ENCODE measurements at regions not wholly inside any gene's neighbourhood (a gene's known extent, or its start where the extent isn't known, plus 50 kb on each side); places are given as distances from the start of the nearest gene placed in this dataset.

GRCh38 chr16:49216593-49216992 lies 65.0 kb downstream of the CBLN1 start:
- ChIA-PET CTCF (no interaction called here), POLR2A (no interaction called here)
- Histone ChIP-seq H3K9me3 (ENCODE audit: control extremely low read depth in 1 of 5, control insufficient read depth in 4 of 5, insufficient read depth in 2 of 5, low read depth in 1 of 5, low read length in 4 of 5) (no peaks in the 10 kb centered on the region), H3K27me3 (replicated peaks in 2 of 5; ENCODE audit: control insufficient read depth in 4 of 5, insufficient read depth in 5 of 5, low read length in 4 of 5) (peaks cover 0 to 2% (median 0%) of the 10 kb centered on the region in 5 experiments), H3K36me3 (ENCODE audit: control insufficient read depth in 4 of 4, insufficient read depth in 4 of 4, low read length in 3 of 4) (no peaks in the 10 kb centered on the region), H3K27ac (ENCODE audit: insufficient read depth in 1 of 2, low read depth in 1 of 2, low read length in 2 of 2, poor library complexity in 1 of 2, severe bottlenecking in 2 of 2) (no peak overlapping the region), H3K4me1 (ENCODE audit: control extremely low read depth in 1 of 4, control insufficient read depth in 4 of 4, insufficient read depth in 4 of 4, low read length in 3 of 4) (no peaks in the 10 kb centered on the region), H3K4me3 (ENCODE audit: control insufficient read depth in 1 of 7, extremely low read depth in 1 of 7, insufficient read depth in 4 of 7, low read depth in 2 of 7, low read length in 6 of 7) (no peak overlapping the region)
- 44% methylated on average over 2 of the region's 3 CpGs for WGBS (ENCODE audit: insufficient coverage)
- no peak for DNase-seq

GRCh38 chr16:49213594-49213993 lies 68.0 kb downstream of the CBLN1 start:
- WGBS (ENCODE audit: insufficient coverage), result 65% methylated on average over 5 of the region's 5 CpGs

GRCh38 chr16:49204191-49204590 lies 77.4 kb downstream of the CBLN1 start:
- ChIA-PET POLR2A (no interaction called here), CTCF (no interaction called here)
- no peaks in the 10 kb centered on the region for H3K4me1 ChIP-seq (ENCODE audit: control extremely low read depth in 1 of 4, control insufficient read depth in 4 of 4, insufficient read depth in 4 of 4, low read length in 3 of 4)
- no peak overlapping the region for H3K27ac ChIP-seq (ENCODE audit: insufficient read depth in 1 of 2, low read depth in 1 of 2, low read length in 2 of 2, poor library complexity in 1 of 2, severe bottlenecking in 2 of 2)
- H3K27me3 ChIP-seq (replicated peaks in 2 of 5; ENCODE audit: control insufficient read depth in 4 of 5, insufficient read depth in 5 of 5, low read length in 4 of 5), result peaks cover 0 to 2% (median 0%) of the 10 kb centered on the region in 5 experiments
- no peak for DNase-seq
- WGBS (ENCODE audit: insufficient coverage), result 84% methylated on average over 3 of the region's 4 CpGs
- no peak overlapping the region for H3K4me3 ChIP-seq (ENCODE audit: control insufficient read depth in 1 of 7, extremely low read depth in 1 of 7, insufficient read depth in 4 of 7, low read depth in 2 of 7, low read length in 6 of 7)
- H3K36me3 ChIP-seq (ENCODE audit: control insufficient read depth in 4 of 4, insufficient read depth in 4 of 4, low read length in 3 of 4), result no peaks in the 10 kb centered on the region
- no peaks in the 10 kb centered on the region for H3K9me3 ChIP-seq (ENCODE audit: control extremely low read depth in 1 of 5, control insufficient read depth in 4 of 5, insufficient read depth in 2 of 5, low read depth in 1 of 5, low read length in 4 of 5)

More at GRCh38 chr16:49213594-49213993, 68.0 kb downstream of the CBLN1 start:
- DNase-seq, result no peak
- CTCF ChIA-PET, result no interaction called here
- no peak overlapping the region for H3K27ac ChIP-seq (ENCODE audit: insufficient read depth in 1 of 2, low read depth in 1 of 2, low read length in 2 of 2, poor library complexity in 1 of 2, severe bottlenecking in 2 of 2)
- no peak overlapping the region for H3K4me3 ChIP-seq (ENCODE audit: control insufficient read depth in 1 of 7, extremely low read depth in 1 of 7, insufficient read depth in 4 of 7, low read depth in 2 of 7, low read length in 6 of 7)
- H3K9me3 ChIP-seq (ENCODE audit: control extremely low read depth in 1 of 5, control insufficient read depth in 4 of 5, insufficient read depth in 2 of 5, low read depth in 1 of 5, low read length in 4 of 5), result no peaks in the 10 kb centered on the region
- POLR2A ChIA-PET, result no interaction called here
- H3K4me1 ChIP-seq (ENCODE audit: control extremely low read depth in 1 of 4, control insufficient read depth in 4 of 4, insufficient read depth in 4 of 4, low read length in 3 of 4), result no peaks in the 10 kb centered on the region
- peaks cover 0 to 2% (median 0%) of the 10 kb centered on the region in 5 experiments for H3K27me3 ChIP-seq (replicated peaks in 2 of 5; ENCODE audit: control insufficient read depth in 4 of 5, insufficient read depth in 5 of 5, low read length in 4 of 5)
- H3K36me3 ChIP-seq (ENCODE audit: control insufficient read depth in 4 of 4, insufficient read depth in 4 of 4, low read length in 3 of 4), result no peaks in the 10 kb centered on the region

- no peak overlapping the region for H3K27ac ChIP-seq (ENCODE audit: insufficient read depth in 1 of 2, low read depth in 1 of 2, low read length in 2 of 2, poor library complexity in 1 of 2, severe bottlenecking in 2 of 2)
- ChIA-PET POLR2A (no interaction called here), CTCF (no interaction called here)
- WGBS (ENCODE audit: insufficient coverage), result 33% methylated on average over 3 of the region's 3 CpGs
- no peak for DNase-seq
- H3K4me1 ChIP-seq (ENCODE audit: control extremely low read depth in 1 of 4, control insufficient read depth in 4 of 4, insufficient read depth in 4 of 4, low read length in 3 of 4), result no peaks in the 10 kb centered on the region
- no peak overlapping the region for H3K4me3 ChIP-seq (ENCODE audit: control insufficient read depth in 1 of 7, extremely low read depth in 1 of 7, insufficient read depth in 4 of 7, low read depth in 2 of 7, low read length in 6 of 7)
- peaks cover 0 to 2% (median 0%) of the 10 kb centered on the region in 5 experiments for H3K27me3 ChIP-seq (replicated peaks in 2 of 5; ENCODE audit: control insufficient read depth in 4 of 5, insufficient read depth in 5 of 5, low read length in 4 of 5)
- no peaks in the 10 kb centered on the region for H3K9me3 ChIP-seq (ENCODE audit: control extremely low read depth in 1 of 5, control insufficient read depth in 4 of 5, insufficient read depth in 2 of 5, low read depth in 1 of 5, low read length in 4 of 5)
- no peaks in the 10 kb centered on the region for H3K36me3 ChIP-seq (ENCODE audit: control insufficient read depth in 4 of 4, insufficient read depth in 4 of 4, low read length in 3 of 4)
Measured at GRCh38 chr16:49203361-49203760, 78.3 kb downstream of the CBLN1 start.

- ChIA-PET POLR2A (no interaction called here), CTCF (no interaction called here)
- DNase-seq, result no peak
- no peaks in the 10 kb centered on the region for H3K4me1 ChIP-seq (ENCODE audit: control extremely low read depth in 1 of 4, control insufficient read depth in 4 of 4, insufficient read depth in 4 of 4, low read length in 3 of 4)
- WGBS (ENCODE audit: insufficient coverage), result 100% methylated on average over 1 of the region's 1 CpG
- no peak overlapping the region for H3K27ac ChIP-seq (ENCODE audit: insufficient read depth in 1 of 2, low read depth in 1 of 2, low read length in 2 of 2, poor library complexity in 1 of 2, severe bottlenecking in 2 of 2)
- no peaks in the 10 kb centered on the region for H3K9me3 ChIP-seq (ENCODE audit: control extremely low read depth in 1 of 5, control insufficient read depth in 4 of 5, insufficient read depth in 2 of 5, low read depth in 1 of 5, low read length in 4 of 5)
- no peak overlapping the region for H3K4me3 ChIP-seq (ENCODE audit: control insufficient read depth in 1 of 7, extremely low read depth in 1 of 7, insufficient read depth in 4 of 7, low read depth in 2 of 7, low read length in 6 of 7)
- H3K36me3 ChIP-seq (ENCODE audit: control insufficient read depth in 4 of 4, insufficient read depth in 4 of 4, low read length in 3 of 4), result no peaks in the 10 kb centered on the region
- no peaks in the 10 kb centered on the region for H3K27me3 ChIP-seq (replicated peaks in 2 of 5; ENCODE audit: control insufficient read depth in 4 of 5, insufficient read depth in 5 of 5, low read length in 4 of 5)
Measured at GRCh38 chr16:49201118-49201517, 80.5 kb downstream of the CBLN1 start.

- WGBS (ENCODE audit: insufficient coverage), result 94% methylated on average over 8 of the region's 8 CpGs
- ChIA-PET CTCF (no interaction called here), POLR2A (no interaction called here)
- Histone ChIP-seq H3K4me3 (ENCODE audit: control insufficient read depth in 1 of 7, extremely low read depth in 1 of 7, insufficient read depth in 4 of 7, low read depth in 2 of 7, low read length in 6 of 7) (no peak overlapping the region), H3K27ac (ENCODE audit: insufficient read depth in 1 of 2, low read depth in 1 of 2, low read length in 2 of 2, poor library complexity in 1 of 2, severe bottlenecking in 2 of 2) (no peak overlapping the region), H3K9me3 (ENCODE audit: control extremely low read depth in 1 of 5, control insufficient read depth in 4 of 5, insufficient read depth in 2 of 5, low read depth in 1 of 5, low read length in 4 of 5) (no peaks in the 10 kb centered on the region), H3K4me1 (ENCODE audit: control extremely low read depth in 1 of 4, control insufficient read depth in 4 of 4, insufficient read depth in 4 of 4, low read length in 3 of 4) (no peaks in the 10 kb centered on the region), H3K27me3 (replicated peaks in 2 of 5; ENCODE audit: control insufficient read depth in 4 of 5, insufficient read depth in 5 of 5, low read length in 4 of 5) (no peaks in the 10 kb centered on the region), H3K36me3 (ENCODE audit: control insufficient read depth in 4 of 4, insufficient read depth in 4 of 4, low read length in 3 of 4) (no peaks in the 10 kb centered on the region)
- no peak for DNase-seq
Measured at GRCh38 chr16:49200223-49200820, 81.3 kb downstream of the CBLN1 start.

- CTCF ChIA-PET, result no interaction called here
- no peaks in the 10 kb centered on the region for H3K4me1 ChIP-seq (ENCODE audit: control extremely low read depth in 1 of 4, control insufficient read depth in 4 of 4, insufficient read depth in 4 of 4, low read length in 3 of 4)
- no peak overlapping the region for H3K4me3 ChIP-seq (ENCODE audit: control insufficient read depth in 1 of 7, extremely low read depth in 1 of 7, insufficient read depth in 4 of 7, low read depth in 2 of 7, low read length in 6 of 7)
- peaks cover 0 to 2% (median 0%) of the 10 kb centered on the region in 5 experiments for H3K27me3 ChIP-seq (replicated peaks in 2 of 5; ENCODE audit: control insufficient read depth in 4 of 5, insufficient read depth in 5 of 5, low read length in 4 of 5)
- H3K9me3 ChIP-seq (ENCODE audit: control extremely low read depth in 1 of 5, control insufficient read depth in 4 of 5, insufficient read depth in 2 of 5, low read depth in 1 of 5, low read length in 4 of 5), result no peaks in the 10 kb centered on the region
- 74% methylated on average over 4 of the region's 5 CpGs for WGBS (ENCODE audit: insufficient coverage)
- no peak overlapping the region for H3K27ac ChIP-seq (ENCODE audit: insufficient read depth in 1 of 2, low read depth in 1 of 2, low read length in 2 of 2, poor library complexity in 1 of 2, severe bottlenecking in 2 of 2)
- H3K36me3 ChIP-seq (ENCODE audit: control insufficient read depth in 4 of 4, insufficient read depth in 4 of 4, low read length in 3 of 4), result no peaks in the 10 kb centered on the region
- POLR2A ChIA-PET, result no interaction called here
- no peak for DNase-seq
Measured at GRCh38 chr16:49195237-49195548, 86.4 kb downstream of the CBLN1 start.

Measured in common myeloid progenitor, CD34-positive (primary cell).